Neural crest cell (in vitro differentiated cells): ENCODE measurements at regions not wholly inside any gene's neighbourhood (a gene's known extent, or its start where the extent isn't known, plus 50 kb on each side); places are given as distances from the start of the nearest gene placed in this dataset.

ENCODE experiments used
- DNase-seq: peaks from one replicate; pipeline ENCODE4 v3.0.0; 2021; ENCODE audit warnings: low read depth, mixed read lengths, low spot score
- H3K27ac Mint-ChIP-seq: one replicate; pipeline ENCODE4 v1.8.0; 2021; ENCODE audit warnings: mild to moderate bottlenecking, mixed read lengths; ENCODE audit not compliant: unreplicated experiment
- H3K27me3 Mint-ChIP-seq: 2 replicates; pipeline ENCODE4 v1.8.0; 2021; ENCODE audit warnings: low read depth, mild to moderate bottlenecking, mixed read lengths
- H3K36me3 Mint-ChIP-seq: 2 replicates; pipeline ENCODE4 v1.8.0; 2021; ENCODE audit warnings: low read depth, mild to moderate bottlenecking, mixed read lengths
- H3K4me1 Mint-ChIP-seq: 2 replicates; pipeline ENCODE4 v1.8.0; 2021; ENCODE audit warnings: mixed read lengths
- H3K4me3 Mint-ChIP-seq: one replicate; pipeline ENCODE4 v1.8.0; 2021; ENCODE audit warnings: mild to moderate bottlenecking, mixed read lengths
- H3K9me3 Mint-ChIP-seq: 2 replicates; pipeline ENCODE4 v1.8.0; 2021; ENCODE audit warnings: mixed read lengths
- TF ChIP-seq, protein P1 (sequence below): fragments of 200-600 bp; sonication (generic); conservative IDR thresholded peaks from 2 replicates; pipeline ENCODE4 v1.5.0; 2021; ENCODE audit warnings: antibody characterized with exemption, mild to moderate bottlenecking

DNA sequence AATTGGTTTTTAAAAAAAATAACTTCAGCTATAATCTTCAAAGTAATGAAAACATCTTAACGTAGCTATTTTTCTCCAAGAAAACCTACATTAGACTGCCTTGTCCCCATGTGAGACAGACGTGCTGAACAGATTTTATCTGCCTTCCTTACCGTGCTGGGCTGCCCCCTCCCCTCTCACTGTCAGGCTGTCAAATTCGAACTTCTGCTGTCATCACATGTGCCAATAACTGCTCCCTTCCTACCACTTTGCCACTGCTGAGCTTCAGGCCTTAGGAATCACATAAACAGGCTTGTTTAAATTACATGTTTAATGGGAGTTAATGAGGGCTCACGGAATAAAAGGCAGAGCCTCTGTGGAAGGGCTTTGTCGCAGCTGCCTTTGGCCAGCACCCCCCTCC, 77.0 kb upstream of the NHSL1 start:
- H3K4me1 Mint-ChIP-seq = peaks cover 48% of the 10 kb centered on the region
- H3K36me3 Mint-ChIP-seq = no peaks in the 10 kb centered on the region
- peak overlapping the region; percentile 8 for H3K27ac Mint-ChIP-seq
- TF ChIP-seq, protein P1, sequence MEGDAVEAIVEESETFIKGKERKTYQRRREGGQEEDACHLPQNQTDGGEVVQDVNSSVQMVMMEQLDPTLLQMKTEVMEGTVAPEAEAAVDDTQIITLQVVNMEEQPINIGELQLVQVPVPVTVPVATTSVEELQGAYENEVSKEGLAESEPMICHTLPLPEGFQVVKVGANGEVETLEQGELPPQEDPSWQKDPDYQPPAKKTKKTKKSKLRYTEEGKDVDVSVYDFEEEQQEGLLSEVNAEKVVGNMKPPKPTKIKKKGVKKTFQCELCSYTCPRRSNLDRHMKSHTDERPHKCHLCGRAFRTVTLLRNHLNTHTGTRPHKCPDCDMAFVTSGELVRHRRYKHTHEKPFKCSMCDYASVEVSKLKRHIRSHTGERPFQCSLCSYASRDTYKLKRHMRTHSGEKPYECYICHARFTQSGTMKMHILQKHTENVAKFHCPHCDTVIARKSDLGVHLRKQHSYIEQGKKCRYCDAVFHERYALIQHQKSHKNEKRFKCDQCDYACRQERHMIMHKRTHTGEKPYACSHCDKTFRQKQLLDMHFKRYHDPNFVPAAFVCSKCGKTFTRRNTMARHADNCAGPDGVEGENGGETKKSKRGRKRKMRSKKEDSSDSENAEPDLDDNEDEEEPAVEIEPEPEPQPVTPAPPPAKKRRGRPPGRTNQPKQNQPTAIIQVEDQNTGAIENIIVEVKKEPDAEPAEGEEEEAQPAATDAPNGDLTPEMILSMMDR = no peak
- H3K27me3 Mint-ChIP-seq = no peaks in the 10 kb centered on the region
- DNase-seq = no peak
- H3K4me3 Mint-ChIP-seq = peak overlapping the region; percentile 82
- no peaks in the 10 kb centered on the region for H3K9me3 Mint-ChIP-seq

DNA sequence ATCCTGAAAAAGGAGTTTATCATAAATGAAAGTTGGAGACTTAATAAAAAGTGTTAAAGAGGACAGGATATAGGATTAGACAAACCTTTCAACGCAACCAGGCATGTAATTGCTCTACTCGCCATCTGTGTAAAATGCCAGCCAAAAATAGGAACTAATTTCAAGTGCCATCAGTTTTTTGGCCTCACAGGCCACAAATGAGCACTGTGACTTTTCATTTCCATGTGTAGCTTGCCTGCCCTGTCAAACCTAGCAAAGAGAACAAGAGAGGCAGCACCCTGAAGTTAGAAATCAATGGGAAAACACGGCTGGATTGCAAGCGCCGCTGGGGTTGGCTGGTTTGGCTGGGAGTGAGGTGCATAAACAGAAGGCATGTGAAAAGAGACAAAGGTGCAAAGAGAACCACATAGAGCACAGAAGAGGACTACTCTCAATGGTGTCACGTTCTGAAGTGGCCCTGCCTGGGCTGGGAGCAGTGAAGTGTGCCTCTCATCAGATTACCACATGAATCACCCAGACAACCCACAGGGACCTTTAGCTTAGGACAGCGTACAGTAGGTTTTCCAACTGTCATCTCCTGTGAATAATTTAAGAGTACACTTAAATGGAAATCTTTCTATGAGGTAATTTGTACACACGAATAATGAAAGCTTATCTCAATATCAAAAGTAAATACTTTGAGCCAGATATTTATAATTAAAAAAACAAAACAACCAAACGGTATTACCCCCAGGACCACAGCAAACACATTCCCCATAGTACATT, 78.0 kb upstream of the NHSL1 start:
- Mint-ChIP-seq H3K4me3 (peak overlapping the region; percentile 11), H3K27ac (no peak overlapping the region), H3K9me3 (no peaks in the 10 kb centered on the region), H3K36me3 (no peaks in the 10 kb centered on the region), H3K4me1 (peaks cover 46% of the 10 kb centered on the region), H3K27me3 (no peaks in the 10 kb centered on the region)
- no peak for DNase-seq
- TF ChIP-seq, protein P1 = no peak

DNA sequence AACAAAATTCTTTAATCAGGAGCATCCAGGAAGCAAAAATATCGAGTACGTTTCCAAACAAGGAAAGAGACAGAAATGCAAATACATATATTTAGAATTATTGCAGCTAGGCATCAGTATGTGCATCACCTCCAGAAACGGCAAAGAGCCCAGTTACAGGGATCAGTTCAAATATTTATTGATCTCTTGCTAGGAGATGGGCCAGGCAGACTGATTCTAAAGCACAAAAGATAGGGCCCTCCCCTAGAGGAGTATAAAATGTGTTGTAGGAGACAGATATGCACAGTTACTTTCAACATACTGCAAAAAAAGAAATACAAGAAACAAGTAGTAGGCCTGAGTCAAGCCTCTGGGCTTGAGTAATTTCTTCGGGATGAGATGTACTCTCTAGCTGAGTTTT, 80.7 kb upstream of the NHSL1 start:
- Mint-ChIP-seq H3K9me3 (no peaks in the 10 kb centered on the region), H3K27ac (no peak overlapping the region), H3K4me1 (peaks cover 28% of the 10 kb centered on the region), H3K4me3 (no peak overlapping the region), H3K27me3 (no peaks in the 10 kb centered on the region), H3K36me3 (no peaks in the 10 kb centered on the region)
- TF ChIP-seq, protein P1 = no peak
- no peak for DNase-seq

DNA sequence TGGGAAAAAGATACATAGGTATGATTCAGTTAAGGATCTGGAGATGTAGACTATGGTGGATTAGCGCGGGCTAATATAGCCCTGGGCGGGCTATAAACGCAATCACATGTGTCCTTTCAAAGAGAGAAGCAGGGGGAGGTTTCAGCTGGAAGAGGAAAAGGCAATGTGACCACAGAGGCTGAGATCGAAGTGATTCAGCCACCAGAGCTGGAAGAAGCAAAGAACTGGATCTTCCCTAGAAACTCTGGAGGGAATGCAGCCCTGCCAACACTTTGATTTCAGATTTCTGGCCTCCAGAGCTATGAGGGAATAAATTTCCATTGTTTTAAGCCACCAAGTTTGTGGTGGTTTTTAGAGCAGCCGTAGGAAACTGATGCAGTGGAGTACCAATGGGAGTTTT, 81.5 kb upstream of the NHSL1 start:
- Mint-ChIP-seq H3K4me3 (no peak overlapping the region), H3K27me3 (no peaks in the 10 kb centered on the region), H3K4me1 (peaks cover 23% of the 10 kb centered on the region), H3K9me3 (no peaks in the 10 kb centered on the region), H3K27ac (no peak overlapping the region), H3K36me3 (no peaks in the 10 kb centered on the region)
- DNase-seq = no peak
- TF ChIP-seq, protein P1 = no peak

DNA sequence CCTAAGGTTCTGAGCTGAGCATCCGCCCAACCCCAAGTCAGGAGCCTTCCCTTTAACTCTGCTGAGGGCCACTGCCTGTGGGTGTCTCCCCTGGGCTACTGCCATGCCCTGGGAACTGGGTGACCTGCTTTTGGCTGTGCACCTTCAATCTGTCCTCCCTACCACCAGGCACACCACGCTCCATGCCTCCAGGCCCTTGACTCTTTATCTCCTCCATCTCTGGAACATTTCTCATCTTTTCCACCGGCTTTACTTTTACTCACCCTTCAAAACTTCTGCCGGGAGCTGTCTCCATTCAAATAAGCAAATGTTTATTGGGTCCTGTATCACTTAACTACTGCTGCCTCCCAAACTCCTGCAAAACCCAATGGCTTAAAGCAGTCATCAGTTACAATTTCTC, 83.3 kb upstream of the NHSL1 start:
- H3K9me3 Mint-ChIP-seq = no peaks in the 10 kb centered on the region
- peaks cover 7% of the 10 kb centered on the region for H3K4me1 Mint-ChIP-seq
- no peaks in the 10 kb centered on the region for H3K27me3 Mint-ChIP-seq
- no peak overlapping the region for H3K4me3 Mint-ChIP-seq
- no peaks in the 10 kb centered on the region for H3K36me3 Mint-ChIP-seq
- DNase-seq = no peak
- no peak overlapping the region for H3K27ac Mint-ChIP-seq
- TF ChIP-seq, protein P1 = no peak
